Stimulated activated CD8-positive, alpha-beta memory T cell treated with anti-CD3 and anti-CD28 coated beads, Interleukin-7, amount 100 ng/mL, for 48 hours (primary cell): ENCODE measurements at regions not wholly inside any gene's neighbourhood (a gene's known extent, or its start where the extent isn't known, plus 50 kb on each side); places are given as distances from the start of the nearest gene placed in this dataset.
"Not testable (repeated sequence)": the region's sequence is repeated elsewhere in the genome, so short reads cannot be mapped to it uniquely, and the experiment has no call there.

ENCODE experiments used
- DNase-seq, 2 donors: peaks; one replicate each; pipeline ENCODE4 v3.0.0-alpha.2; 2020; ENCODE audit warnings: low read depth in 1 of 2; ENCODE audit errors: extremely low read depth in 1 of 2

GRCh38 chr1:61581251-61581650 lies 143.7 kb downstream of the TM2D1 start:
- DNase-seq = no peak

- DNase-seq = no peak
Measured at GRCh38 chr1:61580417-61580816, 144.5 kb downstream of the TM2D1 start.

GRCh38 chr1:61579802-61580201 lies 145.1 kb downstream of the TM2D1 start:
- no peak for DNase-seq

- no peak for DNase-seq
Measured at GRCh38 chr1:61572046-61572445, 152.9 kb downstream of the TM2D1 start.

DNA sequence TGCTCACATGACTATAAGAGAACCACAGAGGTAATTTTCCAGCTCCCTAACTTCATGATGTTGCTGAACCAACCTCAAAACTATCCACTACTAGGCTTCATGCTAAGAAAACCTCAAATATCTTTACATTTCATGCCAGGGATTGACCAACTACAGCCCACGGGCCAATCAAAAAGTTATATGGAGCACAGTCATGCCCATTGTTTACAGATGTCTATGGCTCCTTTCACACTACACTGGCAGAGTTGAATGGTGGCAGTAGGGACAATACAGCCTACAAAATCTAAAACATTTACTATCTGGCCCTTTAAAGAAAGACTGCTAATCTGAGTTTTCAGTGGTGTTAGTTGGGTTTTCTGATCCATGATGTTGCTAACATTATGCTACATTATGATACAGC lies 154.8 kb downstream of the TM2D1 start:
- no peak for DNase-seq

- no peak for DNase-seq
Measured at GRCh38 chr1:61569303-61569621, 155.7 kb downstream of the TM2D1 start.

- DNase-seq = no peak
Measured at GRCh38 chr1:61568460-61569302, 156.3 kb downstream of the TM2D1 start.

GRCh38 chr1:61566177-61566576 lies 158.8 kb downstream of the TM2D1 start:
- DNase-seq = no peak

- no peak for DNase-seq
Measured at GRCh38 chr1:61563611-61564010, 161.3 kb downstream of the TM2D1 start.

DNA sequence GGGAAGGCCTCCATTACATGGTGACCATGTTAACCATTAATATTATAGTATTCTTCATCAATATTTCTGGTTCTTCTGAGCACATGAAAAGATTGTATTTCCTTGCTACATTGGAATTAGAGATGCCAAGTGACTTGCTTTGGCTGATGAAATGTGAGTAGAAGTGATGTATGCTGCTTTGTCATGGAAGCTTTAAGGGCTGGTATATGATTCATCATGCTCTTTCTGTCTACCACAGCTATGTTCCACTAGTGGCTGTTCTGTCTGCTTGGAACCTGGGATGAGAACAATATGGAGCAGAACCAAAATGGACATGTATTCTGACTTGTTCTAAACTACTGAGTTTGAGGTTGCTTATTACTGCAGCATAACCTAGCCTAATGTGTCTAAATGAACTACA lies 163.3 kb downstream of the TM2D1 start:
- no peak for DNase-seq

GRCh38 chr1:61560385-61560784 lies 164.6 kb downstream of the TM2D1 start:
- no peak for DNase-seq

DNA sequence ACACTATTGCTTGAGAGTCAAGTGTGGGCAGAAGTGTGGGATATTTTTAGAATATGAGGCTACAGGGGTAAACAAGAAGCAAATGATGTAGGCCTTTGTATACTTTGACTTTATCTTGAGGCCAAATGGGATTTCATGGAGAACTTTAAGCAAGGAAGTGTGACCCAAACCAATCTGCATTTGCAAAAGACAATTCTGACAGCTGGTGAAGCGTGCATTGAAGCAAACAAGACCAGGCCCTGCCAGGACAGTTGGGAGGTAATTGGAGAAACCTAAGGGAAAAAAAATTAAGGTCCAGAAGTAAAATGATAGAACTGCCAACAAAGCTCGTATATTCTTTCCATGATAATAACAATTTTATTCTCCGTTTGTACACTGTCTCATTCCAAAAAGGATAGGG lies 168.3 kb downstream of the TM2D1 start:
- DNase-seq = no peak

DNA sequence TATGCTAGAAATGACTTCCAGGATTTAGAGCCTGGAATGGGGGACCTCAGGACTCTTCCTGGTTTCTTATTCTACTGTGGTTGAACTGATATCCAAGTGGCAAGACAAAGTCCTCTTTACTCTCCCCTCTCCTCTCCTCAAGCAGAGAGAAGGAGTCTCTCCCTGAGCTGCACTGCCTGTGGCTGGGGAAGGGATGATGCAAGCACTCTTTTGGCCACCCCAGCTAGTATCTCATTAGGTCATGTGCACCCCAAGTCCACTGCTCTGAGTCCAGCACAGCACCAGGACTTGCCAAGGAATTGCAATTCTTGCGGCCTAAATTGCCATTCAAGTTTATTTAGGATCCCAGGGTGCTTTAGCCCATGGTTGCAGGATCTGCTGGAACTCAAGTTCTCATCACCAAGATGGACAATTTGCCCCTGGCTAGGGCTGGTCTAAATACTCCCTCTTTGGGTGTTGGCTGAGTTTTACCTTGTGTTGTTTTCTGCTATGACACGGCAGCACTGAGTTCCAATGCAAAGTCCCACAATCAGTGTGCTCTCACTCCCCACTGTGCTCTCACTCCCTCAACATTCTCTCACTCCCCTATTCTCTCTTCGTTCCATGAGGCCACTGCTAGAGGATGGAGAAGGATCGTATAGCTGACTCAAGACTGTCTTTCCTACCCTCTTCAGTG lies 172.2 kb downstream of the TM2D1 start:
- no peak for DNase-seq

- DNase-seq = not testable (repeated sequence)
Measured at GRCh38 chr1:61547302-61547701, 177.6 kb downstream of the TM2D1 start.

DNA sequence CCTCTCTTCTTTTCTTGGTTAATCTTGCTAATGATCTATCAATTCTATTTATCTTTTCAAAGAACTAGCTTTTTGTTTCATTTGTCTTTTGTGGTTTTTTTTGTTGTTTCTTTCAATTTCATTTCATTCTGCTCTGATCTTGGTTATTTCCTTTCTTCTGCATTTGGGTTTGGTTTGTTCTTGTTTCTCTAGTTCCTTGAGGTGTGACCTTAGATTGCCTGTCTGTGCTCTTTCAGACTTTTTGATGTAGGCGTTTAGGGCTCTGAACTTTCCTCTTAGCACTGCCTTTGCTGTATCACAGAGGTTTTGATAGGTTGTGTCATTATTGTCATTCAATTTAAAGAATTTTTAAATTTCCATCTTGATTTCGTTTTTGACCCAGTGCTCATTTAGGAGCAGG lies 180.1 kb downstream of the TM2D1 start:
- not testable (repeated sequence) for DNase-seq

DNA sequence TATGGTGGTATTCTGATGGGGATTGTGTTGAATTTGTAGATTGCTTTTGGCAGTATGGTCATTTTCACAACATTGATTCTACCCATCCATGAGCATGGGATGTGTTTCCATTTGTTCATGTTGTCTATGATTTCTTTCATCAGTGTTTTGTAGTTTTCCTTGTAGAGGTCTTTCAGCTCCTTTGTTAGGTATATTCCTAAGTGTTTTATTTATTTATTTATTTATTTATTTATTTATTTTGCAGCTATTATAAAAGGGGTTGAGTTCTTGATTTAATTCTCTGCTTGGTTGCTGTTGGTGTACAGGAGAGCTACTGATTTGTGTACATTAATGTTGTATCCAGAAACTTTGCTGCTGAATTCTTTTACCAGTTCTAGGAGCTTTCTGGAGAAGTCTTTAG lies 181.4 kb downstream of the TM2D1 start:
- not testable (repeated sequence) for DNase-seq

DNA sequence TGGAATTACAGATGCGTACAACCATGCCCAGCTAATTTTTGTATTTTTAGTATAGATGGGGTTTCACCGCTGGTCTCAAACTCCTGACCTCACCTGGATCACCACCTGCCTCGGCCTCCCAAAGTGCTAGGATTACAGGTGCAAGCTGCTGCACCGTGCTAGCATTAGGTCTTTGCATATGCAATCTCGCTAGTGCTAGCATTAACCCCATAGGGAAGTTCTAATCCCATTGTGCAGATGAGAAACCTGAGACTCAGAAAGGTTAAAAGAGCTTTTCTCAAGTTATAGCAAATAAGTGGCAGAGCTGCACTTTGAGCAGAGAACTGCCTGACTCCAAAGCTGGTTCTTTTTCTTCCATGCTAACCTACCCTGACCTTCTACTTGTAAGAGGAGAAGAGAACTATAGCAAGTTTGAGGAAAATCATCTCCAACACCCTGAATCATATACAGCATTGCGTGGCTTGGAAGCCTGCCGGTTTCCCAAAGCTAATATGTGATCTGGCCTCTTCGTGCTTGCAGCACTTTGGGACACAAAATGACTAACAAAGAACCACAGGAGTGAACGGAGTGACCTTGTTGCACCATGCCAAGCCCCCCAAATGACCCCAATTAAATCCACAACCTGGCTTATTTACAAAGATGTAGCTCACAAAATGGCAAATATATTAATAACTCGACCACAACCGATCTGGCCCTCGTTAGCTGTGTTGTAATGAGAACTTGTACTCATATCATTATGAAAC lies 185.1 kb downstream of the TM2D1 start:
- DNase-seq = no peak

DNA sequence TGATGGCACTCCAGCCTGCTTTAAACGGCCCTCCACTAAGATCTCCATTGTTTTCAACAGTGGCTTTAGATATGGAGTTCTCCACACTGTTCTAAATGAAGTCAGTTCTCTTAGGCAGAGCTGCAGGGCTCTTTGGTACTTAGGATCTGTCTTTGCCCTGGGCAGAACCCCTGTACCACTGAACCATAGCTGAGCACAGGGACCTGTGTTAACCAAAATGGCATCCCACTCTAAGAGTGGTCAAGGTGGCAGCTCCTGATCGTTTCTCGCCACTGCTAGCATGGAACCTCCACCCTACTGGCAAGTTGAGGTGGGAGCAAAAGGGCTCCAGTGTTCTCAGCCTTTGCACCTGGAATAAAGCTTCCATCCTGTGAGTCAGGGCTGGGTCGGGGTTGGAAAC lies 186.7 kb downstream of the TM2D1 start:
- DNase-seq = no peak

DNA sequence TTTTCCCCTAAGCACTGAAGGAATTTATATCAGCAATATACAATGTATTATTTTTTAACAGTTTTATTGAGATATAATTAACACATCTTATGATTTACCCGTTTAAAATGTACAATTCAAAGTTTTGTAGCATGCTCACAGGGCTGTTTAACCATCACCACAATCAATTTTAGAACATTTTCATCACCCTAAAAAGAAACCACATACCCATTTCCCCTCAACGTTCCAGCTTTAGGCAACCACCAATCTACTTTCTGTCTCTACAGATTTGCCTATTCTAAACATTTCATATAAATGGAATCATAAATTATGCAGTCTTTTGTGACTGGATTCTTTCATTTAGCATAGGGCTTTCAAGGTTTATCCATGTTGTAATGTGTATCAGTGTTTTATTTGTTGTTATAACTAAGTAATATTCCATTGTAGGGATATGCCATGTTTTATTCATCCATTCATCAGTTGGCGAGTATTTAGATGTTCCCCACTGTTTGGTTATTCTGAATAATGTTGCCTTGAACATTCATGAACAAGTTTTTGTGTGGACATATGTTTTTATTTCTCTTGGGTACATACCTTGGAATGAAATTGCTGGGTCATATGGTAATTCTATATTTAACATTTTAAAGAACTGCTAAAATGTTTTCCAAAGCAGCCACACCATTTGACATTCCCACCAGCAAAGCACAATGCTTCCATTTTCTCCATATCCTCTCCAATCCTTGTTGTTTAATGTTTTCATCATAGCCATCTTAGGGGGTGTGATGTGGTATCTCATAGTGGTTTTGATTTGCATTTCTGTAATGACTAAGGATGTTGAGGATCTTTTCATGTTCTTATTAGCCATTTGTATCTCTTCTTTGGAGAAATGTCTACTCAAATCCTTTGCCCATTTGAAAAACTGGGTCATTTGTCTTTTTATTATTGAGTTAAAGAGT lies 188.5 kb downstream of the TM2D1 start:
- DNase-seq = no peak

DNA sequence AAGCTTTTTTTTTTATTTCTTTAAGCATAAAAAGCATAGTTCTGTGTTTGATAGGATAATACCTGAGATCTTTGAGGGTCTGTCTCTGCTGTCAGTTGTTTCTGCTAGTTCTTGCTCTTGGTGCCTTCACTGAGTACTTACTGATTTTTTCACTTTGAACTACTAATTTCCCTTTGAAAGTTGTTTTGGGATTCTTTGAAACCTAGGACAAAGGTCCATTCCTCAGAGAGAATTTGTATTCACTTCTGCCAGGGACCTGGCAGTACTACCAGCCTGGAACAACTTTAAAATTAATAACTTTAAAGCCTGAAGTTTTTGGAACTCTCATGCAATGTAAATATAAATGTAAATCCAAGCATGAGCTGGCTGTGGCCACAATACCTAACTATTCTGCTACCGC lies 190.1 kb downstream of the TM2D1 start:
- DNase-seq = no peak

DNA sequence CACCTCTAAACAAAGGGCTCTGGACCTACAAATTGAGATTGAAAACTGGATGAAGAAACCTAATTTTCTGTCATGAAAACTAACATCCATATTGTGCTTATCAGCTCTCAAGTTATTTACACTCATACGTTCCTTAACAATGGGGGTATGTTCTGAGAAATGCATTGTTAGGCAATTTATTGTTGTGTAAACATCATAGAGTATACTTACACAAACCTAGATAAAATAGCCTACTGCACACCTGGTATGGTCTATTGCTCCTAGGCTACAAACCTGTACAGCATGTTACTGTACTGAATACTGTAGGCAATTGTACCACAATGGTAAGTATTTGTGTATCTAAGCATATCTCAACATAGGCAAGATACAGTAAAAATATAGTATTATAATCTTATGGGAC lies 191.4 kb downstream of the TM2D1 start:
- DNase-seq = no peak
